Common myeloid progenitor, CD34-positive (primary cell): ENCODE measurements at regions not wholly inside any gene's neighbourhood (a gene's known extent, or its start where the extent isn't known, plus 50 kb on each side); places are given as distances from the start of the nearest gene placed in this dataset.

ENCODE experiments used
- CTCF ChIA-PET: fragments of 350-600 bp; sonication (Branson Sonifier 250); formaldehyde crosslinking; loops from one replicate; lab custom pipeline; 2021; ENCODE audit warnings: antibody characterized with exemption; lab: Charles Lee
- POLR2A ChIA-PET: fragments of 350-600 bp; sonication (Branson Sonifier 250); formaldehyde crosslinking; loops from one replicate; lab custom pipeline; 2021; ENCODE audit warnings: antibody characterized with exemption; lab: Charles Lee
- DNase-seq, 3 donors: peaks; one replicate each; pipeline versions ENCODE4 v3.0.0 to v3.0.0-alpha.2; 2013
- H3K27ac ChIP-seq, 2 experiments: 1 replicate in 1 of 2; 2 replicates in 1 of 2; pipeline ENCODE4 v1.7.0; 2013; ENCODE audit warnings: inconsistent platforms in 2 of 2, low read length in 2 of 2, mild to moderate bottlenecking in 2 of 2, low read depth in 1 of 2, moderate library complexity in 1 of 2; ENCODE audit not compliant: severe bottlenecking in 2 of 2, insufficient read depth in 1 of 2, poor library complexity in 1 of 2
- H3K27me3 ChIP-seq, 5 experiments: replicated peaks in 2 of 5; 1 replicate in 3 of 5; 2 replicates in 2 of 5; pipeline versions ENCODE4 v1.6.1 to v1.7.0; 2013; ENCODE audit warnings: low read length in 4 of 5, mild to moderate bottlenecking in 2 of 5, moderate library complexity in 2 of 5, inconsistent platforms in 1 of 5; ENCODE audit not compliant: insufficient read depth in 5 of 5, control insufficient read depth in 4 of 5
- H3K36me3 ChIP-seq, 4 experiments: 1 replicate in 2 of 4; 2 replicates in 2 of 4; pipeline versions ENCODE4 v1.6.1 to v1.7.0; 2013; ENCODE audit warnings: low read length in 3 of 4, control low read depth in 1 of 4, mild to moderate bottlenecking in 1 of 4; ENCODE audit not compliant: control insufficient read depth in 4 of 4, insufficient read depth in 4 of 4
- H3K4me1 ChIP-seq, 4 experiments: 1 replicate in 3 of 4; 2 replicates in 1 of 4; pipeline versions ENCODE4 v1.6.1 to v1.7.1; 2013; ENCODE audit warnings: low read length in 3 of 4, mild to moderate bottlenecking in 3 of 4, control low read depth in 1 of 4, inconsistent platforms in 1 of 4, moderate library complexity in 1 of 4; ENCODE audit not compliant: control insufficient read depth in 4 of 4, insufficient read depth in 4 of 4; ENCODE audit errors: control extremely low read depth in 1 of 4
- H3K4me3 ChIP-seq, 7 experiments: 1 replicate in 4 of 7; 2 replicates in 3 of 7; pipeline versions ENCODE4 v1.5.1 to v1.7.0; 2013; ENCODE audit warnings: mild to moderate bottlenecking in 7 of 7, low read length in 6 of 7, moderate library complexity in 6 of 7, inconsistent platforms in 2 of 7, low read depth in 2 of 7, control low read depth in 1 of 7; ENCODE audit not compliant: insufficient read depth in 4 of 7, control insufficient read depth in 1 of 7; ENCODE audit errors: extremely low read depth in 1 of 7
- H3K9me3 ChIP-seq, 5 experiments: 1 replicate in 4 of 5; 2 replicates in 1 of 5; pipeline versions ENCODE4 v1.6.1 to v1.7.1; 2013; ENCODE audit warnings: low read length in 4 of 5, mild to moderate bottlenecking in 2 of 5, inconsistent platforms in 1 of 5, low read depth in 1 of 5, moderate library complexity in 1 of 5; ENCODE audit not compliant: control insufficient read depth in 4 of 5, insufficient read depth in 2 of 5; ENCODE audit errors: control extremely low read depth in 1 of 5
- WGBS: methylation state at CpG from one replicate; pipeline ENCODE4 v1.1.5; 2013; ENCODE audit not compliant: insufficient coverage; 5-methylcytosine and 5-hydroxymethylcytosine counted together

DNA sequence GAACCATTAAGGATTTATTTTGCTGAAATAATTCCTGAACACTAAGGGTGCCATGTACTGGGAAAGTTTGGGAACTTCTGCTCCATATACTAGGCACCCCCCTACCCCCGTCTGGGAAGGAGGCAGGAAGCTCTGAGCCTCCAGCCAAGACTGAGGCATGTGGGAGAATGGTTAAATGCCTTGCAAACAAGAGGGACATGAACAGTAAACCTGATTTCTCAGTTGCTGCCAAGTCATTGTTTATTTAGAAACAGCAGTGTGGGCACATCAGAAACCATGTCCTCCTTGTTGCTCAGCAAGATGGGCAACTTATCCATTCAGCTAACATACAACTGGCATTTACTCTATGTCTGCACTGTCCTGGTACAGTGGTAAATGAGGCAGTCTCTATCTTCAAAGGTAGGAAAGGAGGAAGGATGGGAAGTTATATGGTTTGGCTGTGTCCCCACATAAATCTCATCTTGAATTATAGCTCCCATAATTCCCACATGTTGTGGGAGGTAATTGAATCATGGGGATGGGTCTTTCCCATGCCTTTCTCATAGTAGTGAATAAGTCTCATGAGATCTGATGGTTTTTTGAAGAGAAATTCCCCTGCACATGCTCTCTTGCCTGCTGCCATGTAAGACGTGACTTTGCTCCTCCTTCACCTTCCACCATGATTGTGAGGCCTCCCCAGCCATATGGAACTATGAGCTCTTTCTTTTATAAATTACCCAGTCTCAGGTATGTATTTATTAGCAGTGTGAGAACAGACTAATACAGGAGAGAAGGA is 459.1 kb downstream of the MIAT start:
- CTCF ChIA-PET = no interaction called here

DNA sequence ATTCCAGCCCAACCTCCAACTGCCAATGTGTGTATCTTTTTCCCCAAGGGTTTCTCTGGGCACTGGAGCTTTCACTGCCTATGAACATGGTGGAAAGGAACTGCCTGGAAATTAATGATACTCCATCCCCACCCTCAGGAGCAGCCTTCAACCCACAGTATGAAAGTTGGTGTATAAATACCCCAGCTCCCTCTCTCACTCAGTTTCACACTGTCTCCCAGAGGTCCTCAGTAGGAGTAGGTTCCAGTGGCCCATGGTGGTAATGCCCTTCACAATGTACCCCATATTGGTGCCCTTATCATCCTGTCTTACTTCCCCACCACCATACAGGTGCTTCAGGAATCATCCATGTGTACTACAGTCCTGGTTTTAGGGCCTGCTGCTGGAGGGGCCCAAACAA is 462.6 kb downstream of the MIAT start:
- no peak overlapping the region for H3K27ac ChIP-seq
- H3K4me3 ChIP-seq = no peak overlapping the region
- H3K9me3 ChIP-seq = peaks cover 0 to 8% (median 3%) of the 10 kb centered on the region in 5 experiments
- peaks cover 0 to 14% (median 11%) of the 10 kb centered on the region in 4 experiments for H3K4me1 ChIP-seq
- no peaks in the 10 kb centered on the region for H3K27me3 ChIP-seq
- no peaks in the 10 kb centered on the region for H3K36me3 ChIP-seq
- ChIA-PET CTCF (no interaction called here), POLR2A (no interaction called here)
- DNase-seq = no peak

More for the DNA sequence above, 459.1 kb downstream of the MIAT start:
- POLR2A ChIA-PET = no interaction called here
- peaks cover 0 to 8% (median 3%) of the 10 kb centered on the region in 5 experiments for H3K9me3 ChIP-seq
- peaks cover 0 to 11% (median 9%) of the 10 kb centered on the region in 4 experiments for H3K4me1 ChIP-seq
- H3K4me3 ChIP-seq = no peak overlapping the region
- no peaks in the 10 kb centered on the region for H3K36me3 ChIP-seq
- H3K27ac ChIP-seq = no peak overlapping the region
- no peaks in the 10 kb centered on the region for H3K27me3 ChIP-seq
- 100% methylated on average over 1 of the region's 2 CpGs for WGBS
- no peak for DNase-seq

DNA sequence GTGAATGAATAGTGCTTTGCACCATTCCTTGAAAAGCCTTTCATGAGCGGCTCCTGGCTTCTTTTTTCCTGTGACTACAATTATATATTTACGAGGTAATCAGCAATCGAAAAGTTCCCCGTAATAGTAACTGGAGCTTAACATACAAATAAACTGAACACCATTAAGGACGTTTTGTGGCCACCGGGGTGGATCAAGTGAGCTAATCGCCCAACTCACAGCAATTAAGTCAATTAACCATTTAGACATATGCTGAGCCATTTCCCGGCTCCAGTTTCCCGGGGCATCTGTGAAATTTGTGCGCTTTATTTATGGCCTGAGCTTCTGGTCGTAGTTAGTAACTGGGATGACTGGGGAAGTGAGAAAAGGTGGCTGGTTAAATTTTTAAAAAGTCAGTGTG is 465.2 kb downstream of the MIAT start:
- no peaks in the 10 kb centered on the region for H3K36me3 ChIP-seq
- H3K4me3 ChIP-seq = no peak overlapping the region
- H3K4me1 ChIP-seq = peaks cover 0 to 16% (median 12%) of the 10 kb centered on the region in 4 experiments
- DNase-seq = no peak
- ChIA-PET POLR2A (no interaction called here), CTCF (interaction anchor here (1.1 to 1.4 kb wide), 2 partner anchors 16 to 590 kb away, joined by 3 read pairs; no protein-coding TSS in a partner anchor)
- peaks cover 0 to 8% (median 3%) of the 10 kb centered on the region in 5 experiments for H3K9me3 ChIP-seq
- peaks cover 0 to 2% (median 0%) of the 10 kb centered on the region in 5 experiments for H3K27me3 ChIP-seq
- WGBS = 90% methylated on average over 8 of the region's 11 CpGs
- H3K27ac ChIP-seq = no peak overlapping the region

GRCh38 chr22:27123880-27124279 is 466.5 kb downstream of the MIAT start:
- DNase-seq = no peak
- ChIA-PET CTCF (interaction anchor here (1.1 to 1.4 kb wide), 2 partner anchors 15 to 588 kb away, joined by 3 read pairs; no protein-coding TSS in a partner anchor), POLR2A (no interaction called here)
- Histone ChIP-seq H3K4me3 (peak overlapping the region in 2 of 7 experiments; percentile 46 to 67), H3K4me1 (peaks cover 0 to 21% (median 16%) of the 10 kb centered on the region in 4 experiments), H3K27me3 (peaks cover 0 to 2% (median 0%) of the 10 kb centered on the region in 5 experiments), H3K27ac (no peak overlapping the region), H3K9me3 (peaks cover 0 to 8% (median 3%) of the 10 kb centered on the region in 5 experiments), H3K36me3 (no peaks in the 10 kb centered on the region)
- WGBS = 85% methylated on average over 1 of the region's 1 CpG

DNA sequence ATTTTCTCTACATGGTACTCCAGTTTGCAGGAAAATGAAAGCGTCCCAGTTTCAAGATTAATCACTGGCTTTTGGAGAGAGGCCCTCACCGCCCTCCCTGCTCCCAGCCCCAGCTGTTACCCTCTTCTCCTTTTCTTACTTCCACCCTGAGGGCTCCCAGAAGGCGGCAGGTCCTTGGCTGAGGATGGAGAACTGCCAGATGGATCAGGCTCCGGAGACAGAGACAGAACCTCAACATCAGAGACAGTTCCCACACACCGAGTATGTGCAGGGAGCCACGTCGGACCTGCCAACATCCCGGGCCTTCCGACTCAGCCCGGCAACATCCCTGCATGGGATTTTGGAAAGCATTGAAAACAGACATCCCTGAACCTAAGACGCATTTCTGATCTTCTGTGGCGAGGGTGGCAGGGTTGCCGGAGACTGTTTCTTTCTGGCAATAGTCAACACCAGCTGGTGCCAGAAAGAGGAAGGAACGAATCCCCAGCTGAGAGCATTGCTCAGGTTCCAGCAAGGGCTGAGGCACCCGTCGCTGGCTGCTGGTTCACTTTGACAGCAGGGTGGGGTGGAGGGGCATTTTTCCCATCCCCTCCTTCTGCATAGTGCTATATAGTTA is 467.1 kb downstream of the MIAT start:
- peak overlapping the region in 4 of 7 experiments; percentile 2 to 67 (median 36) for H3K4me3 ChIP-seq
- peaks cover 0 to 21% (median 18%) of the 10 kb centered on the region in 4 experiments for H3K4me1 ChIP-seq
- H3K27ac ChIP-seq = no peak overlapping the region
- POLR2A ChIA-PET = no interaction called here
- CTCF ChIA-PET = no interaction called here
- peaks cover 0 to 8% (median 3%) of the 10 kb centered on the region in 5 experiments for H3K9me3 ChIP-seq
- WGBS = 5% methylated on average over 13 of the region's 16 CpGs
- no peaks in the 10 kb centered on the region for H3K36me3 ChIP-seq
- peaks cover 0 to 2% (median 0%) of the 10 kb centered on the region in 5 experiments for H3K27me3 ChIP-seq
- peak; percentile 62 to 93 (median 90) for DNase-seq

GRCh38 chr22:27125539-27125938 is 468.2 kb downstream of the MIAT start:
- WGBS = no CpG with 5 or more reads among the region's 3 CpGs
- no peak for DNase-seq

DNA sequence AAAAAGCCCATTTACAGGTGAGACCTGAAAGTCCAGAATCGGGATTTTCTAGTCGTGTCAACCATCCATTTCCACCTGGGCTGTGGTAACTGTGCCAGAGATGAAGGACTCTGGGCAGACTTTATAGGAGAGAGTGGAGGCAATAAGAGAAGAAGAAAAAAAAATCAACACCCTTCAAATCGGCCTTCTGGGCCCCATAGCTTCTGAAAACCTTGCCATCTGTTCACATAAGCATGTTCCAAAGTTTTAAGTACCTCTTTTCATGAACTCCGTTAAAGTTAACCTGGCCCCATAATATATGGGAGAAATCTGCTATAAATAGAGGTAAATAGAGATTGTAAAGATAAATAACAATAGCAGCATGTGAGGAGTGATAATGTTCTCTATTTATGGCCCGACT is 470.5 kb downstream of the MIAT start:
- Histone ChIP-seq H3K27ac (no peak overlapping the region), H3K4me1 (peaks cover 3 to 32% (median 23%) of the 10 kb centered on the region in 4 experiments), H3K4me3 (no peak overlapping the region), H3K9me3 (no peaks in the 10 kb centered on the region), H3K27me3 (peaks cover 0 to 2% (median 0%) of the 10 kb centered on the region in 5 experiments), H3K36me3 (no peaks in the 10 kb centered on the region)
- DNase-seq = no peak
- POLR2A ChIA-PET = no interaction called here
- no CpG with 5 or more reads among the region's 5 CpGs for WGBS
- CTCF ChIA-PET = no interaction called here

More at GRCh38 chr22:27125539-27125938, 468.2 kb downstream of the MIAT start:
- H3K27me3 ChIP-seq = peaks cover 0 to 2% (median 0%) of the 10 kb centered on the region in 5 experiments
- H3K4me3 ChIP-seq = no peak overlapping the region
- H3K27ac ChIP-seq = no peak overlapping the region
- ChIA-PET POLR2A (no interaction called here), CTCF (no interaction called here)
- no peaks in the 10 kb centered on the region for H3K36me3 ChIP-seq
- H3K4me1 ChIP-seq = peaks cover 0 to 21% (median 18%) of the 10 kb centered on the region in 4 experiments
- no peaks in the 10 kb centered on the region for H3K9me3 ChIP-seq
